IMR-90 (cell line): ENCODE measurements at regions not wholly inside any gene's neighbourhood (a gene's known extent, or its start where the extent isn't known, plus 50 kb on each side); places are given as distances from the start of the nearest gene placed in this dataset.

ENCODE experiments used
- ATAC-seq: fragments of 200-7000 bp; cut with Tn5 transposase; 2 replicates; pipeline ENCODE4 v1.9.1; 2020; ENCODE audit warnings: low read depth, mild to moderate bottlenecking, moderate library complexity
- BruUV-seq: library from RNA; stranded (reverse); fragments of 400-500 nt; replicated peaks from 2 replicates; lab custom pipeline; 2021; lab: Mats Ljungman, UMichigan
- CTCF ChIA-PET: fragments of 300-600 bp; formaldehyde crosslinking; extraction: SDS; loops from one replicate; lab custom pipeline; 2021; ENCODE audit warnings: antibody characterized with exemption; lab: Yijun Ruan, JAX
- POLR2A ChIA-PET: fragments of 300-600 bp; sonication (Branson Sonifier 250); formaldehyde crosslinking; loops from one replicate; lab custom pipeline; 2022; ENCODE audit warnings: antibody characterized with exemption; ENCODE audit not compliant: unreplicated experiment; lab: Charles Lee
- DNase-seq: peaks from one replicate; pipeline ENCODE4 v3.0.0; 2013
- H2AFZ ChIP-seq: replicated peaks from 2 replicates; pipeline ENCODE3; 2013; ENCODE audit warnings: low read length, mild to moderate bottlenecking; ENCODE audit not compliant: poor library complexity
- H2AK5ac ChIP-seq: 2 replicates; pipeline ENCODE4 v1.6.1; 2013; ENCODE audit warnings: low read depth, low read length, inconsistent platforms
- H2AK9ac ChIP-seq: replicated peaks from 2 replicates; pipeline ENCODE3; 2013; ENCODE audit warnings: mild to moderate bottlenecking, low read depth, low read length, moderate library complexity; ENCODE audit not compliant: poor library complexity
- H2BK120ac ChIP-seq: 2 replicates; pipeline ENCODE4 v1.6.1; 2013; ENCODE audit warnings: low read depth, low read length, inconsistent platforms
- H2BK15ac ChIP-seq: 3 replicates; pipeline ENCODE4 v1.6.1; 2013; ENCODE audit warnings: low read depth, low read length, inconsistent platforms
- H2BK20ac ChIP-seq: 2 replicates; pipeline ENCODE4 v1.6.1; 2013; ENCODE audit warnings: low read depth, mild to moderate bottlenecking, inconsistent platforms, low read length, moderate library complexity
- H2BK5ac ChIP-seq: 2 replicates; pipeline ENCODE4 v1.6.1; 2013; ENCODE audit warnings: mild to moderate bottlenecking, low read depth, low read length, inconsistent platforms; ENCODE audit not compliant: poor library complexity, severe bottlenecking
- H3K14ac ChIP-seq: replicated peaks from 2 replicates; pipeline ENCODE4 v1.6.1; 2013; ENCODE audit warnings: low read depth, low read length, inconsistent platforms
- H3K18ac ChIP-seq: 2 replicates; pipeline ENCODE4 v1.6.1; 2013; ENCODE audit warnings: low read depth, low read length, control low read depth
- H3K23ac ChIP-seq: 2 replicates; pipeline ENCODE4 v1.6.1; 2013; ENCODE audit warnings: low read depth, low read length, inconsistent platforms
- H3K27ac ChIP-seq: 2 replicates; pipeline ENCODE4 v1.5.1; 2013; ENCODE audit warnings: mild to moderate bottlenecking, control low read depth, low read length; ENCODE audit not compliant: insufficient read depth
- H3K27me3 ChIP-seq: 2 replicates; pipeline ENCODE4 v1.6.1; 2013; ENCODE audit warnings: low read length; ENCODE audit not compliant: control insufficient read depth, insufficient read depth
- H3K36me3 ChIP-seq: 2 replicates; pipeline ENCODE4 v1.6.1; 2013; ENCODE audit warnings: low read length, mixed read lengths; ENCODE audit not compliant: control insufficient read depth, insufficient read depth
- H3K4ac ChIP-seq: 2 replicates; pipeline ENCODE4 v1.6.1; 2013; ENCODE audit warnings: low read depth, low read length, inconsistent platforms
- H3K4me1 ChIP-seq: 2 replicates; pipeline ENCODE4 v1.6.1; 2013; ENCODE audit warnings: low read length, mixed read lengths; ENCODE audit not compliant: control insufficient read depth, insufficient read depth
- H3K4me2 ChIP-seq: 2 replicates; pipeline ENCODE4 v1.6.1; 2013; ENCODE audit warnings: low read depth, mild to moderate bottlenecking, control low read depth, low read length, moderate library complexity
- H3K4me3 ChIP-seq: 2 replicates; pipeline ENCODE4 v1.5.1; 2013; ENCODE audit warnings: low read depth, mild to moderate bottlenecking, control low read depth, low read length, moderate library complexity; ENCODE audit not compliant: insufficient read depth
- H3K56ac ChIP-seq: 2 replicates; pipeline ENCODE4 v1.6.1; 2013; ENCODE audit warnings: low read length, inconsistent platforms; ENCODE audit not compliant: insufficient read depth; ENCODE audit errors: extremely low read depth
- H3K79me1 ChIP-seq, 2 experiments: 2 replicates each; pipeline ENCODE4 v1.6.1; 2013; ENCODE audit warnings: low read length in 2 of 2, inconsistent platforms in 1 of 2, low read depth in 1 of 2
- H3K9ac ChIP-seq: 2 replicates; pipeline ENCODE4 v1.6.1; 2013; ENCODE audit warnings: low read depth, low read length, control low read depth
- H3K9me1 ChIP-seq: 2 replicates; pipeline ENCODE4 v1.6.1; 2013; ENCODE audit warnings: low read length, inconsistent platforms; ENCODE audit not compliant: insufficient read depth
- H3K9me3 ChIP-seq: 2 replicates; pipeline ENCODE4 v1.6.1; 2013; ENCODE audit warnings: low read length; ENCODE audit not compliant: control insufficient read depth, insufficient read depth
- H4K20me1 ChIP-seq: 2 replicates; pipeline ENCODE4 v1.6.1; 2013; ENCODE audit warnings: low read length, inconsistent platforms; ENCODE audit not compliant: insufficient read depth
- H4K5ac ChIP-seq: 2 replicates; pipeline ENCODE4 v1.6.1; 2013; ENCODE audit warnings: mild to moderate bottlenecking, low read depth, low read length, control low read depth
- H4K8ac ChIP-seq, 2 experiments: 2 replicates each; pipeline ENCODE4 v1.6.1; 2013; ENCODE audit warnings: low read depth in 2 of 2, low read length in 2 of 2, control low read depth in 1 of 2, inconsistent platforms in 1 of 2
- H4K91ac ChIP-seq: 2 replicates; pipeline ENCODE4 v1.6.1; 2013; ENCODE audit warnings: low read depth, low read length, inconsistent platforms; ENCODE audit not compliant: insufficient read depth
- BHLHE40 ChIP-seq: fragments of 150-350 bp; IDR thresholded peaks from 2 replicates; pipeline ENCODE4 v1.6.1; 2016; ENCODE audit warnings: mild to moderate bottlenecking, low read depth, low read length
- CEBPB ChIP-seq: IDR thresholded peaks from 2 replicates; pipeline ENCODE4 v1.6.1; 2012; ENCODE audit warnings: low read depth, low read length, improper control_type of control experiment
- CHD1 ChIP-seq: IDR thresholded peaks from 2 replicates; pipeline ENCODE4 v1.6.1; 2012; ENCODE audit warnings: low read depth, low read length, improper control_type of control experiment
- MAFK ChIP-seq: IDR thresholded peaks from 2 replicates; pipeline ENCODE4 v1.6.1; 2012; ENCODE audit warnings: low read depth, low read length, improper control_type of control experiment
- MAZ ChIP-seq: IDR thresholded peaks from 2 replicates; pipeline ENCODE4 v1.6.1; 2012; ENCODE audit warnings: low read depth, mild to moderate bottlenecking, low read length, improper control_type of control experiment, moderate library complexity, borderline replicate concordance
- NFE2L2 ChIP-seq: fragments of 150-350 bp; IDR thresholded peaks from 2 replicates; pipeline ENCODE4 v1.6.1; 2016; ENCODE audit warnings: low read depth, mild to moderate bottlenecking, low read length
- POLR2A ChIP-seq: IDR thresholded peaks from 2 replicates; pipeline ENCODE4 v1.6.1; 2012; ENCODE audit warnings: mild to moderate bottlenecking, low read depth, low read length
- RAD21 ChIP-seq: IDR thresholded peaks from 2 replicates; pipeline ENCODE4 v1.6.1; 2012; ENCODE audit warnings: low read length, improper control_type of control experiment
- RCOR1 ChIP-seq: IDR thresholded peaks from 2 replicates; pipeline ENCODE4 v1.6.1; 2012; ENCODE audit warnings: mild to moderate bottlenecking, low read length, improper control_type of control experiment; ENCODE audit not compliant: insufficient replicate concordance
- RFX5 ChIP-seq: IDR thresholded peaks from 2 replicates; pipeline ENCODE4 v1.8.0; 2012; ENCODE audit warnings: low read depth, mild to moderate bottlenecking, low read length, moderate library complexity
- SMC3 ChIP-seq: fragments of 150-350 bp; IDR thresholded peaks from 2 replicates; pipeline ENCODE4 v1.6.1; 2016; ENCODE audit warnings: low read depth, mild to moderate bottlenecking, antibody characterized with exemption, low read length, moderate library complexity
- WGBS, 2 experiments: methylation state at CpG; one replicate each; pipeline versions ENCODE4 v1.1.5 to v1.1.7; 2013; ENCODE audit warnings: missing lambda C conversion rate in 2 of 2; ENCODE audit not compliant: insufficient read length in 1 of 2; ENCODE audit errors: extremely low coverage in 2 of 2; 5-methylcytosine and 5-hydroxymethylcytosine counted together
- dilution Hi-C: fragments of 300-500 bp; cut with HindIII; formaldehyde crosslinking; loops from one replicate; pipeline ENCODE4 v1.14.3; 2018; ENCODE audit warnings: low sequenced_read_pairs; ENCODE audit not compliant: unreplicated experiment
- in situ Hi-C: fragments of 300-500 bp; cut with MboI; formaldehyde crosslinking; loops from 3 replicates; pipeline ENCODE4 v1.14.3; 2019; ENCODE audit warnings: low sequenced_read_pairs, inconsistent platforms, mixed read lengths
- intact Hi-C: fragments of 100-400 bp; cut with micrococcal nuclease; formaldehyde crosslinking; loops from 2 replicates; pipeline ENCODE4 v1.10.0; 2022
- TF ChIP-seq, protein P1 (sequence below): fragments of 150-350 bp; IDR thresholded peaks from 2 replicates; pipeline ENCODE4 v1.6.1; 2017; ENCODE audit warnings: mild to moderate bottlenecking, antibody characterized with exemption, low read length, low read depth
- TF ChIP-seq, protein P2 (sequence below): fragments of 150-350 bp; IDR thresholded peaks from 2 replicates; pipeline ENCODE4 v1.6.1; 2016; ENCODE audit warnings: low read depth, mild to moderate bottlenecking, low read length, moderate library complexity, borderline replicate concordance

DNA sequence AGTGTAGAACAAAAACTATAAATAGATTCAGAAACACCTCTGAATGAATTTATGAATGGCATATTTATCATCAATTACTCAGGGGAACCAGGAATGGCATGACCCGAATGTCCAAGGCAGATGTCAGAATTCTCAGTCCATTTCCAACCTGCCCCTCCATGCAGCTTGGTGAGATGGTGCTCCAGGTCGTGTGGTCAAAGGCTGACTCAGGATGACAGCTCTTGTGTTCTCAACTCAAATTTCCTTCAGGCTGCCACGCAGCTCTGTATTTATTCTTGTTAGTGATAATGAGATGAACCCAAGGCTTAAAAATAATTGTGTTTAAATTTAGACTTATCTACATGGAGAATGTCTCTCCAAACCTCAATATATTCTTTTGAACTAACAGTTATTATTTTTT is 146.9 kb downstream of the METTL4 start:
- no peaks in the 10 kb centered on the region for H3K9me3 ChIP-seq
- no peak overlapping the region for H4K8ac ChIP-seq
- no peak overlapping the region for H3K18ac ChIP-seq
- no peak overlapping the region for H3K4me3 ChIP-seq
- H3K27ac ChIP-seq: no peak overlapping the region
- no peaks in the 10 kb centered on the region for H3K36me3 ChIP-seq
- BruUV-seq: no TSS peak
- H3K23ac ChIP-seq: no peak overlapping the region
- no peaks in the 10 kb centered on the region for H3K79me1 ChIP-seq
- in situ Hi-C loops: no loop called here
- no peak overlapping the region for H3K4ac ChIP-seq
- peaks cover 3% of the 10 kb centered on the region; the same call in 1 of the 2 replicates for H3K9me1 ChIP-seq
- no peak overlapping the region for H2BK5ac ChIP-seq
- H2BK120ac ChIP-seq: no peak overlapping the region
- no peak overlapping the region for H4K5ac ChIP-seq
- ATAC-seq (no peak), DNase-seq (no peak)
- peaks cover 1% of the 10 kb centered on the region; the same call in 1 of the 2 replicates for H3K4me1 ChIP-seq
- no peak overlapping the region for H3K56ac ChIP-seq
- H2BK20ac ChIP-seq: no peak overlapping the region
- no peak overlapping the region for H3K14ac ChIP-seq
- intact Hi-C loops: no loop called here
- H3K9ac ChIP-seq: no peak overlapping the region
- dilution Hi-C loops: no loop called here
- no peak overlapping the region for H2AK9ac ChIP-seq
- H4K91ac ChIP-seq: no peak overlapping the region
- H4K20me1 ChIP-seq: no peaks in the 10 kb centered on the region
- ChIA-PET POLR2A (no interaction called here), CTCF (no interaction called here)
- WGBS, 2 experiments: no CpG with 5 or more reads among the region's 3 CpGs
- no peak overlapping the region for H2AFZ ChIP-seq
- no peaks in the 10 kb centered on the region for H3K27me3 ChIP-seq
- H2BK15ac ChIP-seq: no peak overlapping the region; the same call in 2 of the 3 replicates
- H3K4me2 ChIP-seq: no peak overlapping the region
- no peak overlapping the region; the same call in 1 of the 2 replicates for H2AK5ac ChIP-seq
- TF ChIP-seq MAFK (no peak), CEBPB (no peak), SMC3 (no peak), RAD21 (no peak), MAZ (no peak), RFX5 (no peak), BHLHE40 (no peak), POLR2A (no peak), NFE2L2 (no peak), CHD1 (no peak), RCOR1 (no peak)
- TF ChIP-seq, protein P1, sequence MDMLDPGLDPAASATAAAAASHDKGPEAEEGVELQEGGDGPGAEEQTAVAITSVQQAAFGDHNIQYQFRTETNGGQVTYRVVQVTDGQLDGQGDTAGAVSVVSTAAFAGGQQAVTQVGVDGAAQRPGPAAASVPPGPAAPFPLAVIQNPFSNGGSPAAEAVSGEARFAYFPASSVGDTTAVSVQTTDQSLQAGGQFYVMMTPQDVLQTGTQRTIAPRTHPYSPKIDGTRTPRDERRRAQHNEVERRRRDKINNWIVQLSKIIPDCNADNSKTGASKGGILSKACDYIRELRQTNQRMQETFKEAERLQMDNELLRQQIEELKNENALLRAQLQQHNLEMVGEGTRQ: no peak
- TF ChIP-seq, protein P2, sequence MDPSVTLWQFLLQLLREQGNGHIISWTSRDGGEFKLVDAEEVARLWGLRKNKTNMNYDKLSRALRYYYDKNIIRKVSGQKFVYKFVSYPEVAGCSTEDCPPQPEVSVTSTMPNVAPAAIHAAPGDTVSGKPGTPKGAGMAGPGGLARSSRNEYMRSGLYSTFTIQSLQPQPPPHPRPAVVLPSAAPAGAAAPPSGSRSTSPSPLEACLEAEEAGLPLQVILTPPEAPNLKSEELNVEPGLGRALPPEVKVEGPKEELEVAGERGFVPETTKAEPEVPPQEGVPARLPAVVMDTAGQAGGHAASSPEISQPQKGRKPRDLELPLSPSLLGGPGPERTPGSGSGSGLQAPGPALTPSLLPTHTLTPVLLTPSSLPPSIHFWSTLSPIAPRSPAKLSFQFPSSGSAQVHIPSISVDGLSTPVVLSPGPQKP: no peak
